ENCODE measurements at regions not wholly inside any gene's neighbourhood (a gene's known extent, or its start where the extent isn't known, plus 50 kb on each side); places are given as distances from the start of the nearest gene placed in this dataset.

DNA sequence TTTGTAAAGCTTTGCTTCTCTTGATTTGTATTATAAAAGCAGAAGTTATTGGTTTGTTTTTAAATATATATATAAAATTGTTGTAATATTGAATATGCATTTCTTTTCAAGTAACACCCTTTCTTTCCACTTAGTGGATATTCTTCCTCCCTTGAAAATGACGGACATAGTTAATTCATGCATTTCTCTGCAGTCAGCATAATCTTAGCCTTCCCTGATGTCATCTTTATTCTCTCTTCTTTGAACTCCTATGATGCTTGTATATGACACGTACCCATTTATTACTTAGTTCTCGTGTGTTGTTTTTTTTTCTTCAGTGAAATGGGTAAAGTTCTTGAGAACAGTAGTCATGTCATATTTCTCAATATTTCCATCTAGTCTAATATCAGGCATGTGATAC is 191.2 kb downstream of the MDFIC start:
- H3K27me3 ChIP-seq = no peaks in the 10 kb centered on the region
- no peaks in the 10 kb centered on the region for H3K4me1 ChIP-seq
- no peaks in the 10 kb centered on the region for H3K36me3 ChIP-seq
- no peak overlapping the region for H3K4me3 ChIP-seq
- TF ChIP-seq, protein P1, sequence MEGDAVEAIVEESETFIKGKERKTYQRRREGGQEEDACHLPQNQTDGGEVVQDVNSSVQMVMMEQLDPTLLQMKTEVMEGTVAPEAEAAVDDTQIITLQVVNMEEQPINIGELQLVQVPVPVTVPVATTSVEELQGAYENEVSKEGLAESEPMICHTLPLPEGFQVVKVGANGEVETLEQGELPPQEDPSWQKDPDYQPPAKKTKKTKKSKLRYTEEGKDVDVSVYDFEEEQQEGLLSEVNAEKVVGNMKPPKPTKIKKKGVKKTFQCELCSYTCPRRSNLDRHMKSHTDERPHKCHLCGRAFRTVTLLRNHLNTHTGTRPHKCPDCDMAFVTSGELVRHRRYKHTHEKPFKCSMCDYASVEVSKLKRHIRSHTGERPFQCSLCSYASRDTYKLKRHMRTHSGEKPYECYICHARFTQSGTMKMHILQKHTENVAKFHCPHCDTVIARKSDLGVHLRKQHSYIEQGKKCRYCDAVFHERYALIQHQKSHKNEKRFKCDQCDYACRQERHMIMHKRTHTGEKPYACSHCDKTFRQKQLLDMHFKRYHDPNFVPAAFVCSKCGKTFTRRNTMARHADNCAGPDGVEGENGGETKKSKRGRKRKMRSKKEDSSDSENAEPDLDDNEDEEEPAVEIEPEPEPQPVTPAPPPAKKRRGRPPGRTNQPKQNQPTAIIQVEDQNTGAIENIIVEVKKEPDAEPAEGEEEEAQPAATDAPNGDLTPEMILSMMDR (IDR thresholded peaks at IDR 0.05) = no peak
- TF ChIP-seq POLR2A (IDR thresholded peaks at IDR 0.05) = no peak
- no peaks in the 10 kb centered on the region for H3K9me3 ChIP-seq
- no peak for DNase-seq
- intact Hi-C loops (cut with DNase I; ENCODE audit: low total_unique reads) = no loop called here
- no peak overlapping the region for H3K27ac ChIP-seq

DNA sequence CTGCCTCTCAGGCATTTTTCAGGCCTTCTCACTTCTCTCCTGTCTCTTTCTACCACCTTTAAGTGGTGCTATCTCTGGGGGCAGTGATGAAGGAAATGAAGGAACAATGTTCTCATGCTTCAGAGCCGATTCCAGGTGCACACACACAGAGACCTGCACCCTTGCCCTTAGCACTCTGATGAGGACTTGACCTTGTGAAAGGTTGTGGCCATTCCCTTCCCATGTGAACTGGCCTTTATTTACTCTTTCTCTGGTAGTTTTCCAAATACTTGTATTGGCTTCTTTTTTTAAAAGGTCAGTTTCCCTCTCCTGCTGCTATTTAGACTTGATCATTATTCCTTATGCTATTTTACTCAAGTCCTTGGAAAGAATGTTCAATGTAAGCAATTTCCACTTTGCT is 188.6 kb downstream of the MDFIC start:
- intact Hi-C loops (cut with DNase I; ENCODE audit: low total_unique reads) = no loop called here
- no peak for DNase-seq
- H3K27me3 ChIP-seq = no peaks in the 10 kb centered on the region
- no peak overlapping the region for H3K4me3 ChIP-seq
- TF ChIP-seq, protein P1 (IDR thresholded peaks at IDR 0.05) = no peak
- H3K4me1 ChIP-seq = no peaks in the 10 kb centered on the region
- H3K27ac ChIP-seq = no peak overlapping the region
- no peaks in the 10 kb centered on the region for H3K9me3 ChIP-seq
- no peaks in the 10 kb centered on the region for H3K36me3 ChIP-seq

DNA sequence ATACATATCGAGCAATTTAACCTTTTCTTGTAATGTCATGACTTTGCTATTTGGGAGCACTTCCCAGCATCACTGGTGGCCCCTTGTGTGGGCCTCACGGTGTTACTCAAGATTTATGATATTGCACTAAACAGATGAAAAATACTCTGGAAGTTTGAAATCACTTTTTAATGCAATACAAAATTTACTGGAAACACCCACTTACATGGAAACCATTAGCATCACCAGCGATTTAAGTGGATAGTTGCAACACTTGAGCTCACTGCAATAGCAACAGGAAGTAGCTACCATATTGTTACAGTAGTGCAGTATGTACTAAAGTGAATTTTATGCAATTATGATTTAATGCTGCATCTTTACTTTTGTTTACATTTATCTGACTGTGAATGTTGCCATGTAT is 184.4 kb downstream of the MDFIC start:
- intact Hi-C loops (cut with DNase I; ENCODE audit: low total_unique reads) = no loop called here
- H3K4me3 ChIP-seq = no peak overlapping the region
- no peaks in the 10 kb centered on the region for H3K9me3 ChIP-seq
- H3K27me3 ChIP-seq = no peaks in the 10 kb centered on the region
- TF ChIP-seq, protein P1 (IDR thresholded peaks at IDR 0.05) = no peak
- TF ChIP-seq POLR2A (IDR thresholded peaks at IDR 0.05) = no peak
- no peak for DNase-seq
- H3K36me3 ChIP-seq = no peaks in the 10 kb centered on the region
- no peak overlapping the region for H3K27ac ChIP-seq
- no peaks in the 10 kb centered on the region for H3K4me1 ChIP-seq

DNA sequence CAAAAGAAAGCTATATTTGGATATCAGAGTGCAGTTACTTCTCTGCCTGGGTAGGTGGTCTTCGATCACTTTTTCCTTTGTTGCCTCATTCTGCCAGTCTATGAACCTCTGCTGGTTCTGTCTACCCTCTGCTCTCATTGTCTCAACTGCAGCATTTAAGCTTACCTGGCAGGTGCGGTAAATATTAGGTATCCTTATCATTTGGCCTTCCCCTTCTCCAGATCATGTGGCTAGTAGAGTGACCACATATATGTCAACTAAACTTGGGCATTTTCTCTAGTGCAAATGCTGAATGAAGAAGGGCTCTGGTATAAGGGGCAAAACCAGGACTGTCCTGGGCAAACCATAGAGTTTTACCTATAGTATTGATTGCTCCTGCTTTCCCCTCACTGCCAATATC is 180.8 kb downstream of the MDFIC start:
- H3K27me3 ChIP-seq = no peaks in the 10 kb centered on the region
- H3K36me3 ChIP-seq = no peaks in the 10 kb centered on the region
- no peak overlapping the region for H3K4me3 ChIP-seq
- TF ChIP-seq POLR2A (IDR thresholded peaks at IDR 0.05) = no peak
- H3K27ac ChIP-seq = no peak overlapping the region
- DNase-seq = no peak
- no peaks in the 10 kb centered on the region for H3K9me3 ChIP-seq
- no peaks in the 10 kb centered on the region for H3K4me1 ChIP-seq
- intact Hi-C loops (cut with DNase I; ENCODE audit: low total_unique reads) = no loop called here

DNA sequence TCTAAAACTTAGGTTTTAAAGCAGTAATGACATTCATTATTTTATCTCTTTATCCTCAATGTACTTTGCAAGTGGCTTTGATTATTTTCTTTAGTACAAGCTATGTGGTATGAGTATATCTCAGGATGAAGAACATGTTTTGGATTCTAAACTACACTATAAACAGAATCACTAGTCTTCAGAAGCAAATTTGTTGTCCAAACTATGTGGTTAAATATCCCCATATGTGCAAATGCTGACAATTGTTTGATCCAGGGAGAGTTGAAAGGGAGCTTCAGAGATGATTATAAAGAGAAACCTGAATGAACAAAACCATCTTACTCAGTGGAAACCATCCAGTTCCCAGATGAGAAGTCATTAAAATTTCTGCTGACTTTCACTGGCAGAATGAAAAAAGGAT is 179.3 kb downstream of the MDFIC start:
- intact Hi-C loops (cut with DNase I; ENCODE audit: low total_unique reads) = no loop called here
- Histone ChIP-seq H3K27ac (no peak overlapping the region), H3K27me3 (no peaks in the 10 kb centered on the region), H3K36me3 (no peaks in the 10 kb centered on the region), H3K9me3 (no peaks in the 10 kb centered on the region), H3K4me1 (no peaks in the 10 kb centered on the region), H3K4me3 (no peak overlapping the region)
- no peak for TF ChIP-seq POLR2A (IDR thresholded peaks at IDR 0.05)
- TF ChIP-seq, protein P1 (IDR thresholded peaks at IDR 0.05) = no peak
- DNase-seq = no peak

DNA sequence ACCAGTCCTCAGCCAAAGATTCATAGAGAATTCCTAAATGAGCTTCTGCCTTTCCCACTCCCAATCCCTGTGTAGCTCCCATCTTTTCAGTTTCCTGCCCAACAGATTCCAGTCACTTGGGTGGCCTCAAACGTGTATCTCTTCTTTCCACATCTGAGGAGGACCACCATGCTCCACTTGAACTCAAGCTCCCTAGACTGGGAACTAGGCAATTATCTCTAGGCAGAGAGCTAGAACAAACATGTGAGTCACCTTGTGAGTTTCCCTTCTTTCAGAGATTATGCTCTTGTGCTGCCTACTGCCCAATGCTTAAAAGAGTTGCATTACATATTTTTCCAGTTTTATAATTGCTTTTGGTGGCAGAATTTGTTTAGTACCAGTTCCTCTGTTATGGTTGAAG is 178.0 kb downstream of the MDFIC start:
- no peak overlapping the region for H3K27ac ChIP-seq
- H3K9me3 ChIP-seq = no peaks in the 10 kb centered on the region
- intact Hi-C loops (cut with DNase I; ENCODE audit: low total_unique reads) = no loop called here
- no peaks in the 10 kb centered on the region for H3K4me1 ChIP-seq
- no peaks in the 10 kb centered on the region for H3K27me3 ChIP-seq
- H3K36me3 ChIP-seq = no peaks in the 10 kb centered on the region
- no peak for DNase-seq
- H3K4me3 ChIP-seq = no peak overlapping the region
- TF ChIP-seq, protein P1 (IDR thresholded peaks at IDR 0.05) = no peak
- TF ChIP-seq POLR2A (IDR thresholded peaks at IDR 0.05) = no peak
